NCI-H524 (cell line): ENCODE measurements at regions not wholly inside any gene's neighbourhood (a gene's known extent, or its start where the extent isn't known, plus 50 kb on each side); places are given as distances from the start of the nearest gene placed in this dataset.
"Not testable (repeated sequence)": the region's sequence is repeated elsewhere in the genome, so short reads cannot be mapped to it uniquely, and the experiment has no call there.

Experiments used
- DNase-seq, 2 experiments: peaks; one replicate each; lab custom pipeline; 2025; lab: John Stamatoyannopoulos, UW

- no peak for DNase-seq
These were observed 1729.7 kb downstream of the PCDH9 start for GRCh38 chr13:65500481-65500880.

GRCh38 chr13:65499256-65499655 lies 1730.9 kb downstream of the PCDH9 start:
- DNase-seq = peak; percentile 71 to 92

GRCh38 chr13:65497265-65497664 lies 1732.9 kb downstream of the PCDH9 start:
- no peak for DNase-seq

- DNase-seq = not testable (repeated sequence)
These were observed 1739.4 kb downstream of the PCDH9 start for GRCh38 chr13:65490725-65491124.

GRCh38 chr13:65488606-65489005 lies 1741.5 kb downstream of the PCDH9 start:
- DNase-seq = no peak

GRCh38 chr13:65479692-65480091 lies 1750.4 kb downstream of the PCDH9 start:
- no peak for DNase-seq

GRCh38 chr13:65473196-65473595 lies 1756.9 kb downstream of the PCDH9 start:
- no peak for DNase-seq

- no peak for DNase-seq
These were observed 1757.8 kb downstream of the PCDH9 start for GRCh38 chr13:65472336-65472735.

GRCh38 chr13:65470781-65471180 lies 1759.4 kb downstream of the PCDH9 start:
- no peak for DNase-seq

- DNase-seq = no peak
These were observed 1761.5 kb downstream of the PCDH9 start for GRCh38 chr13:65468628-65469027.

- no peak for DNase-seq
These were observed 1768.5 kb downstream of the PCDH9 start for GRCh38 chr13:65461590-65461989.

GRCh38 chr13:65460136-65460535 lies 1770.0 kb downstream of the PCDH9 start:
- DNase-seq = no peak

- no peak for DNase-seq
These were observed 1773.8 kb downstream of the PCDH9 start for GRCh38 chr13:65456150-65456912.

- DNase-seq = no peak
These were observed 1775.7 kb downstream of the PCDH9 start for GRCh38 chr13:65454403-65454802.

- no peak for DNase-seq
These were observed 1776.2 kb downstream of the PCDH9 start for GRCh38 chr13:65453982-65454381.

GRCh38 chr13:65445340-65445739 lies 1784.8 kb downstream of the PCDH9 start:
- no peak for DNase-seq

- no peak for DNase-seq
These were observed 1794.5 kb downstream of the PCDH9 start for GRCh38 chr13:65435590-65435989.

GRCh38 chr13:65417953-65418352 lies 1812.2 kb downstream of the PCDH9 start:
- DNase-seq = no peak

GRCh38 chr13:65416784-65417183 lies 1813.4 kb downstream of the PCDH9 start:
- DNase-seq = no peak

- DNase-seq = no peak
These were observed 1815.9 kb downstream of the PCDH9 start for GRCh38 chr13:65414187-65414586.

- DNase-seq = no peak
These were observed 1818.6 kb downstream of the PCDH9 start for GRCh38 chr13:65411521-65411920.

GRCh38 chr13:65410791-65411190 lies 1819.3 kb downstream of the PCDH9 start:
- DNase-seq = no peak

GRCh38 chr13:65401315-65401714 lies 1828.8 kb downstream of the PCDH9 start:
- no peak for DNase-seq

- no peak for DNase-seq
These were observed 1829.4 kb downstream of the PCDH9 start for GRCh38 chr13:65400702-65401101.
